GM12878 (cell line): ENCODE measurements at regions not wholly inside any gene's neighbourhood (a gene's known extent, or its start where the extent isn't known, plus 50 kb on each side); places are given as distances from the start of the nearest gene placed in this dataset.

ENCODE experiments used
- BCL3 ChIP-seq: IDR thresholded peaks from 2 replicates; pipeline ENCODE4 v1.6.1; 2011; ENCODE audit warnings: borderline replicate concordance, low read depth, mild to moderate bottlenecking, moderate library complexity, low read length; ENCODE audit not compliant: insufficient read depth, poor library complexity, severe bottlenecking
- CHD4 ChIP-seq: fragments of 200-600 bp; sonication (generic); IDR thresholded peaks from 2 replicates; pipeline ENCODE4 v1.6.1; 2016; ENCODE audit warnings: mild to moderate bottlenecking
- CTCF ChIP-seq, 3 experiments: IDR thresholded peaks in 2 of 3; conservative IDR thresholded peaks in 1 of 3; 2 replicates each; pipeline ENCODE4 v1.5.1; 2011; ENCODE audit warnings: low read depth in 3 of 3, low read length in 3 of 3, mild to moderate bottlenecking in 3 of 3, control low read depth in 2 of 3, moderate library complexity in 2 of 3, inconsistent platforms in 1 of 3, mixed read lengths in 1 of 3; ENCODE audit not compliant: control insufficient read depth in 2 of 3, insufficient read depth in 1 of 3; ENCODE audit errors: extremely low read depth in 1 of 3
- GABPA ChIP-seq: IDR thresholded peaks from 2 replicates; pipeline ENCODE4 v1.6.1; 2014; ENCODE audit warnings: antibody characterized with exemption, low read depth, mild to moderate bottlenecking, inconsistent platforms
- KDM1A ChIP-seq: fragments of 200-600 bp; sonication (generic); IDR thresholded peaks from 2 replicates; pipeline ENCODE4 v1.6.1; 2016; ENCODE audit warnings: borderline replicate concordance
- MEF2A ChIP-seq: IDR thresholded peaks from 2 replicates; pipeline ENCODE4 v1.6.1; 2011; ENCODE audit warnings: low read depth, mild to moderate bottlenecking, low read length, moderate library complexity; ENCODE audit not compliant: insufficient read depth
- POLR2AphosphoS5 ChIP-seq: IDR thresholded peaks from 2 replicates; pipeline ENCODE4 v1.6.1; 2011; ENCODE audit warnings: mild to moderate bottlenecking, low read length, inconsistent platforms
- RAD51 ChIP-seq: fragments of 450-650 bp; IDR thresholded peaks from 2 replicates; pipeline ENCODE4 v1.6.1; 2016; ENCODE audit warnings: moderate library complexity, mild to moderate bottlenecking, inconsistent platforms
- RBBP5 ChIP-seq: fragments of 200-600 bp; sonication (generic); conservative IDR thresholded peaks from 2 replicates; pipeline ENCODE4 v1.6.1; 2016
- SREBF1 ChIP-seq: IDR thresholded peaks from 2 replicates; pipeline ENCODE4 v1.6.1; 2012; ENCODE audit warnings: mild to moderate bottlenecking, low read length
- ZNF217 ChIP-seq: fragments of 450-650 bp; IDR thresholded peaks from 2 replicates; pipeline ENCODE4 v1.6.1; 2017; ENCODE audit warnings: antibody characterized with exemption, mild to moderate bottlenecking

- TF ChIP-seq CTCF (IDR thresholded peaks at IDR 0.05 in 2 of 3, conservative IDR thresholded peaks at IDR 0.05 in 1 of 3; ENCODE audit: control insufficient read depth in 2 of 3, extremely low read depth in 1 of 3, insufficient read depth in 1 of 3, low read depth in 3 of 3, low read length in 3 of 3): no peak
- TF ChIP-seq GABPA: no peak
- TF ChIP-seq BCL3: no peak
- no peak for TF ChIP-seq SREBF1
- TF ChIP-seq MEF2A: no peak
- TF ChIP-seq KDM1A: no peak
- TF ChIP-seq POLR2AphosphoS5: no peak
- TF ChIP-seq RBBP5: no peak
- no peak for TF ChIP-seq CHD4
- TF ChIP-seq ZNF217: no peak
- no peak for TF ChIP-seq RAD51
Observed at GRCh38 chr14:54090274-54090673, 133.6 kb upstream of the BMP4 start.
